Fibroblast of lung (primary cell): ENCODE measurements at regions not wholly inside any gene's neighbourhood (a gene's known extent, or its start where the extent isn't known, plus 50 kb on each side); places are given as distances from the start of the nearest gene placed in this dataset.

Experiments used
- DNase-seq, 2 donors: peaks; one replicate each; pipeline versions ENCODE4 v3.0.0 to v3.0.0-alpha.2; 2010; ENCODE audit warnings: low read depth in 2 of 2
- H2AFZ ChIP-seq: 2 replicates; pipeline ENCODE4 v1.5.1; 2012; ENCODE audit warnings: low read length, control low read depth, inconsistent platforms
- H3K27ac ChIP-seq: 2 replicates; pipeline ENCODE4 v1.5.1; 2011; ENCODE audit warnings: low read length, control low read depth; ENCODE audit not compliant: insufficient read depth
- H3K27me3 ChIP-seq: 2 replicates; pipeline ENCODE4 v1.5.1; 2011; ENCODE audit warnings: mild to moderate bottlenecking, low read length; ENCODE audit not compliant: control insufficient read depth, insufficient read depth
- H3K36me3 ChIP-seq: 2 replicates; pipeline ENCODE4 v1.5.1; 2011; ENCODE audit warnings: low read length; ENCODE audit not compliant: control insufficient read depth, insufficient read depth
- H3K4me1 ChIP-seq: 2 replicates; pipeline ENCODE4 v1.5.1; 2011; ENCODE audit warnings: low read length; ENCODE audit not compliant: control insufficient read depth, insufficient read depth; ENCODE audit errors: extremely low read depth
- H3K4me2 ChIP-seq: 2 replicates; pipeline ENCODE4 v1.5.1; 2011; ENCODE audit warnings: low read length, control low read depth; ENCODE audit not compliant: insufficient read depth; ENCODE audit errors: extremely low read depth
- H3K4me3 ChIP-seq, 4 experiments: fragments of 200-600 bp in 1 of 4; sonication (generic) in 1 of 4; replicated peaks in 1 of 4; 2 replicates each; pipeline ENCODE4 v1.5.1; 2011 to 2016; ENCODE audit warnings: low read length in 4 of 4, low read depth in 3 of 4, mild to moderate bottlenecking in 3 of 4, control low read depth in 2 of 4, inconsistent platforms in 1 of 4, mixed read lengths in 1 of 4; ENCODE audit not compliant: insufficient read depth in 1 of 4; ENCODE audit errors: control extremely low read depth in 1 of 4
- H3K79me2 ChIP-seq: 2 replicates; pipeline ENCODE4 v1.5.1; 2012; ENCODE audit warnings: mild to moderate bottlenecking, low read length, inconsistent platforms; ENCODE audit not compliant: control insufficient read depth, insufficient read depth
- H3K9ac ChIP-seq: 2 replicates; pipeline ENCODE4 v1.5.1; 2011; ENCODE audit warnings: mild to moderate bottlenecking, low read length, control low read depth; ENCODE audit not compliant: insufficient read depth
- H3K9me3 ChIP-seq: 2 replicates; pipeline ENCODE4 v1.5.1; 2012; ENCODE audit warnings: low read depth, low read length; ENCODE audit not compliant: control insufficient read depth, insufficient read depth
- H4K20me1 ChIP-seq: 2 replicates; pipeline ENCODE4 v1.5.1; 2011; ENCODE audit warnings: low read length; ENCODE audit not compliant: control insufficient read depth, insufficient read depth; ENCODE audit errors: extremely low read depth
- CTCF ChIP-seq, 2 donors: IDR thresholded peaks in 1 of 2; conservative IDR thresholded peaks in 1 of 2; 1 replicate in 1 of 2; 2 replicates in 1 of 2; pipeline ENCODE4 v1.5.1; 2011 to 2012; ENCODE audit warnings: low read length in 2 of 2, control low read depth in 1 of 2, inconsistent platforms in 1 of 2, low read depth in 1 of 2, mild to moderate bottlenecking in 1 of 2
- EZH2 ChIP-seq: IDR thresholded peaks from 2 replicates; pipeline ENCODE4 v1.5.1; 2012; ENCODE audit warnings: low read length, control low read depth, mild to moderate bottlenecking; ENCODE audit errors: missing control alignments

GRCh38 chrX:63275127-63275526 lies 76.0 kb downstream of the SPIN4 start:
- Histone ChIP-seq H3K27me3 (no peaks in the 10 kb centered on the region), H3K4me2 (no peak overlapping the region)

GRCh38 chrX:63270873-63271272 lies 80.3 kb downstream of the SPIN4 start:
- H3K9me3 ChIP-seq, result no peaks in the 10 kb centered on the region
- no peaks in the 10 kb centered on the region for H3K36me3 ChIP-seq
- TF ChIP-seq EZH2 (no peak), CTCF (conservative IDR thresholded peaks at IDR 0.05 in 1 of 2, IDR thresholded peaks at IDR 0.05 in 1 of 2; ENCODE audit: low read depth in 1 of 2, low read length in 2 of 2) (no peak)
- no peak overlapping the region for H3K27ac ChIP-seq
- no peak for DNase-seq
- no peak overlapping the region for H3K9ac ChIP-seq
- H3K4me3 ChIP-seq, result no peak overlapping the region
- no peaks in the 10 kb centered on the region for H3K4me1 ChIP-seq
- no peaks in the 10 kb centered on the region for H3K79me2 ChIP-seq
- H3K4me2 ChIP-seq, result no peak overlapping the region
- no peak overlapping the region for H2AFZ ChIP-seq
- no peaks in the 10 kb centered on the region for H3K27me3 ChIP-seq
- no peaks in the 10 kb centered on the region for H4K20me1 ChIP-seq

More at GRCh38 chrX:63275127-63275526, 76.0 kb downstream of the SPIN4 start:
- no peak overlapping the region for H3K4me3 ChIP-seq
- H4K20me1 ChIP-seq, result no peaks in the 10 kb centered on the region
- H3K9me3 ChIP-seq, result no peaks in the 10 kb centered on the region
- no peak overlapping the region for H2AFZ ChIP-seq
- TF ChIP-seq EZH2 (no peak), CTCF (conservative IDR thresholded peaks at IDR 0.05 in 1 of 2, IDR thresholded peaks at IDR 0.05 in 1 of 2; ENCODE audit: low read depth in 1 of 2, low read length in 2 of 2) (peak in 1 of 2 donors; percentile 33)
- H3K36me3 ChIP-seq, result no peaks in the 10 kb centered on the region
- no peaks in the 10 kb centered on the region for H3K4me1 ChIP-seq
- no peaks in the 10 kb centered on the region for H3K79me2 ChIP-seq
- H3K9ac ChIP-seq, result no peak overlapping the region
- no peak overlapping the region for H3K27ac ChIP-seq
- DNase-seq, result no peak

- Histone ChIP-seq H4K20me1 (no peaks in the 10 kb centered on the region), H3K4me3 (no peak overlapping the region), H3K4me1 (no peaks in the 10 kb centered on the region), H3K36me3 (no peaks in the 10 kb centered on the region), H2AFZ (no peak overlapping the region), H3K27ac (no peak overlapping the region), H3K27me3 (no peaks in the 10 kb centered on the region), H3K9me3 (no peaks in the 10 kb centered on the region), H3K4me2 (no peak overlapping the region), H3K9ac (no peak overlapping the region), H3K79me2 (no peaks in the 10 kb centered on the region)
- DNase-seq, result peak in 1 of 2 donors; percentile 19
- TF ChIP-seq CTCF (conservative IDR thresholded peaks at IDR 0.05 in 1 of 2, IDR thresholded peaks at IDR 0.05 in 1 of 2; ENCODE audit: low read depth in 1 of 2, low read length in 2 of 2) (no peak), EZH2 (no peak)
Observed at GRCh38 chrX:63258144-63258543, 93.0 kb downstream of the SPIN4 start.
